Body of pancreas (tissue), 4 donors: ENCODE measurements at regions not wholly inside any gene's neighbourhood (a gene's known extent, or its start where the extent isn't known, plus 50 kb on each side); places are given as distances from the start of the nearest gene placed in this dataset.

Experiments used
- CTCF ChIP-seq, 7 experiments: fragments of 450-650 bp in 4 of 7; fragments of 200-600 bp in 3 of 7; sonication (generic) in 3 of 7; IDR thresholded peaks; one replicate each; pipeline ENCODE4 v1.5.1; 2016 to 2019; ENCODE audit warnings: antibody characterized with exemption in 7 of 7
- POLR2A ChIP-seq, 3 donors: fragments of 450-650 bp; IDR thresholded peaks; one replicate each; pipeline ENCODE4 v1.6.1; 2016; ENCODE audit warnings: antibody characterized with exemption in 3 of 3, mild to moderate bottlenecking in 2 of 3

GRCh38 chr20:6622041-6622440, 145.4 kb upstream of the BMP2 start:
- no peak for TF ChIP-seq CTCF (IDR thresholded peaks at IDR 0.05)
- no peak for TF ChIP-seq POLR2A (IDR thresholded peaks at IDR 0.05)
